ENCODE measurements at regions not wholly inside any gene's neighbourhood (a gene's known extent, or its start where the extent isn't known, plus 50 kb on each side); places are given as distances from the start of the nearest gene placed in this dataset.

DNA sequence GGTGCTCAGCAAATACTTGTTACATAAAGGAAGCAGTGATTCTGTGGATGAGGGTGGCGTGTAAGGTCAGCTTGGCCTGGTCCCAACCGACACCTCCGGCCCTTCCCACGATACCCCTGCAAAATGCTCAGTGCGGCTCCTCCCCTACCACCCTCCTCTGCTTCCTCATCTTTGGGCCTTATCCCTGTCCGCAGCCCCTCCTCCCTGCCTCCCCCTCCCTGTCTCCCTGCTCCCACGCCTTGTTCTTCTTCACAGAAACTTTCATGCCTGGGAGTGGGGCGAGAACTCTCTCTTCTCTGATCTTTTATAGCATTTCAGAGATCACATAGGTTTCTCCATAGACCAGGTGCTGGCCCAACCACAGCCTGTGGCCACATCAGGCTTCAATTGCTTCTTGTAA lies 75.0 kb upstream of the ATP2B2 start:
- no peaks in the 10 kb centered on the region for H3K79me2 ChIP-seq (ENCODE audit: low read length)
- no peak overlapping the region for H3K4me3 ChIP-seq (ENCODE audit: low read length)
- H3K36me3 ChIP-seq (replicated peaks; ENCODE audit: low read depth, low read length), result no peaks in the 10 kb centered on the region
- H3K27ac ChIP-seq (ENCODE audit: low read length), result no peak overlapping the region
- H3K4me1 ChIP-seq (ENCODE audit: low read length), result no peaks in the 10 kb centered on the region
- no peaks in the 10 kb centered on the region for H4K20me1 ChIP-seq (ENCODE audit: insufficient read depth, low read length)
- H3K4me2 ChIP-seq (ENCODE audit: low read length), result no peak overlapping the region
- no peak overlapping the region for H2AFZ ChIP-seq (ENCODE audit: low read depth, low read length)
- H3K9ac ChIP-seq (ENCODE audit: low read length), result no peak overlapping the region
- no peak for TF ChIP-seq EZH2phosphoT487 (IDR thresholded peaks at IDR 0.05; ENCODE audit: low read depth)
- TF ChIP-seq, protein P1, sequence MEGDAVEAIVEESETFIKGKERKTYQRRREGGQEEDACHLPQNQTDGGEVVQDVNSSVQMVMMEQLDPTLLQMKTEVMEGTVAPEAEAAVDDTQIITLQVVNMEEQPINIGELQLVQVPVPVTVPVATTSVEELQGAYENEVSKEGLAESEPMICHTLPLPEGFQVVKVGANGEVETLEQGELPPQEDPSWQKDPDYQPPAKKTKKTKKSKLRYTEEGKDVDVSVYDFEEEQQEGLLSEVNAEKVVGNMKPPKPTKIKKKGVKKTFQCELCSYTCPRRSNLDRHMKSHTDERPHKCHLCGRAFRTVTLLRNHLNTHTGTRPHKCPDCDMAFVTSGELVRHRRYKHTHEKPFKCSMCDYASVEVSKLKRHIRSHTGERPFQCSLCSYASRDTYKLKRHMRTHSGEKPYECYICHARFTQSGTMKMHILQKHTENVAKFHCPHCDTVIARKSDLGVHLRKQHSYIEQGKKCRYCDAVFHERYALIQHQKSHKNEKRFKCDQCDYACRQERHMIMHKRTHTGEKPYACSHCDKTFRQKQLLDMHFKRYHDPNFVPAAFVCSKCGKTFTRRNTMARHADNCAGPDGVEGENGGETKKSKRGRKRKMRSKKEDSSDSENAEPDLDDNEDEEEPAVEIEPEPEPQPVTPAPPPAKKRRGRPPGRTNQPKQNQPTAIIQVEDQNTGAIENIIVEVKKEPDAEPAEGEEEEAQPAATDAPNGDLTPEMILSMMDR (IDR thresholded peaks at IDR 0.05; ENCODE audit: low read depth, low read length), result no peak
- no peaks in the 10 kb centered on the region for H3K9me3 ChIP-seq (ENCODE audit: insufficient read depth, low read length)
- H3K27me3 ChIP-seq (ENCODE audit: low read depth, low read length), result peaks cover 27% of the 10 kb centered on the region

DNA sequence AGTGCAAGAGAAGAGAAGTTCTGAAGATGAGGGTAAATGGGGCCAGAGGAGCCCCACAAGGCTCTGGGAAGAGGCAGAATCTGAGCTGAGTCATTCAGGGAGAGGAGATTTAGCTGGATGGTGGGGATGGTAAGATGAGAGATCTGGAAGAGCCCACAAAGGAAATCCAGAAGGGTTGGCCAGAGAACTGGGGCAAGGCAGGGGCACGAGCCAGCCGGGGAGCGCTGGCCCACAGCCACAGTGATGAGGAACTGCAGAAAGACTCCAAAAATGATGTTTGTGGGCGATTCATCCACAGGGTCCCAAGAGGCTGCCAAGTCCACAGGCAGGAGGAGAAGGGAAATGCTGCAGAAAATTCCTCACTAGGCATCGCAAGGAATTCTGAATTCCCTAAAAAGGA lies 75.9 kb upstream of the ATP2B2 start:
- H2AFZ ChIP-seq (ENCODE audit: low read depth, low read length), result no peak overlapping the region
- no peak for TF ChIP-seq EZH2phosphoT487 (IDR thresholded peaks at IDR 0.05; ENCODE audit: low read depth)
- TF ChIP-seq, protein P1 (IDR thresholded peaks at IDR 0.05; ENCODE audit: low read depth, low read length), result no peak
- H3K27ac ChIP-seq (ENCODE audit: low read length), result no peak overlapping the region
- no peaks in the 10 kb centered on the region for H3K79me2 ChIP-seq (ENCODE audit: low read length)
- H3K27me3 ChIP-seq (ENCODE audit: low read depth, low read length), result peaks cover 35% of the 10 kb centered on the region
- no peaks in the 10 kb centered on the region for H3K36me3 ChIP-seq (replicated peaks; ENCODE audit: low read depth, low read length)
- H3K4me1 ChIP-seq (ENCODE audit: low read length), result no peaks in the 10 kb centered on the region
- no peak overlapping the region for H3K9ac ChIP-seq (ENCODE audit: low read length)
- no peaks in the 10 kb centered on the region for H4K20me1 ChIP-seq (ENCODE audit: insufficient read depth, low read length)
- H3K9me3 ChIP-seq (ENCODE audit: insufficient read depth, low read length), result no peaks in the 10 kb centered on the region
- H3K4me3 ChIP-seq (ENCODE audit: low read length), result no peak overlapping the region
- no peak overlapping the region for H3K4me2 ChIP-seq (ENCODE audit: low read length)

GRCh38 chr3:10581716-10582115 lies 76.3 kb upstream of the ATP2B2 start:
- H3K4me2 ChIP-seq (ENCODE audit: low read length), result no peak overlapping the region
- TF ChIP-seq, protein P1 (IDR thresholded peaks at IDR 0.05; ENCODE audit: low read depth, low read length), result no peak
- no peak for TF ChIP-seq EZH2phosphoT487 (IDR thresholded peaks at IDR 0.05; ENCODE audit: low read depth)
- H3K4me3 ChIP-seq (ENCODE audit: low read length), result no peak overlapping the region
- H3K4me1 ChIP-seq (ENCODE audit: low read length), result no peaks in the 10 kb centered on the region
- no peak overlapping the region for H2AFZ ChIP-seq (ENCODE audit: low read depth, low read length)
- H3K36me3 ChIP-seq (replicated peaks; ENCODE audit: low read depth, low read length), result no peaks in the 10 kb centered on the region
- no peaks in the 10 kb centered on the region for H4K20me1 ChIP-seq (ENCODE audit: insufficient read depth, low read length)
- no peaks in the 10 kb centered on the region for H3K79me2 ChIP-seq (ENCODE audit: low read length)
- no peaks in the 10 kb centered on the region for H3K9me3 ChIP-seq (ENCODE audit: insufficient read depth, low read length)
- H3K27me3 ChIP-seq (ENCODE audit: low read depth, low read length), result peaks cover 38% of the 10 kb centered on the region
- no peak overlapping the region for H3K9ac ChIP-seq (ENCODE audit: low read length)
- H3K27ac ChIP-seq (ENCODE audit: low read length), result no peak overlapping the region

GRCh38 chr3:10582733-10583132 lies 77.3 kb upstream of the ATP2B2 start:
- no peaks in the 10 kb centered on the region for H3K36me3 ChIP-seq (replicated peaks; ENCODE audit: low read depth, low read length)
- H3K4me1 ChIP-seq (ENCODE audit: low read length), result no peaks in the 10 kb centered on the region
- peaks cover 38% of the 10 kb centered on the region for H3K27me3 ChIP-seq (ENCODE audit: low read depth, low read length)

More at GRCh38 chr3:10582733-10583132, 77.3 kb upstream of the ATP2B2 start:
- H3K4me2 ChIP-seq (ENCODE audit: low read length), result no peak overlapping the region
- H3K9ac ChIP-seq (ENCODE audit: low read length), result no peak overlapping the region
- H4K20me1 ChIP-seq (ENCODE audit: insufficient read depth, low read length), result no peaks in the 10 kb centered on the region
- H3K79me2 ChIP-seq (ENCODE audit: low read length), result no peaks in the 10 kb centered on the region
- no peak overlapping the region for H2AFZ ChIP-seq (ENCODE audit: low read depth, low read length)
- H3K9me3 ChIP-seq (ENCODE audit: insufficient read depth, low read length), result no peaks in the 10 kb centered on the region
- TF ChIP-seq EZH2phosphoT487 (IDR thresholded peaks at IDR 0.05; ENCODE audit: low read depth), result no peak
- TF ChIP-seq, protein P1 (IDR thresholded peaks at IDR 0.05; ENCODE audit: low read depth, low read length), result no peak
- H3K27ac ChIP-seq (ENCODE audit: low read length), result no peak overlapping the region
- H3K4me3 ChIP-seq (ENCODE audit: low read length), result no peak overlapping the region

Measured in OCI-LY3 (cell line).